ENCODE measurements at regions not wholly inside any gene's neighbourhood (a gene's known extent, or its start where the extent isn't known, plus 50 kb on each side); places are given as distances from the start of the nearest gene placed in this dataset.
A peak's percentile ranks its signal among the peaks of the same experiment; 100 is the strongest.

DNA sequence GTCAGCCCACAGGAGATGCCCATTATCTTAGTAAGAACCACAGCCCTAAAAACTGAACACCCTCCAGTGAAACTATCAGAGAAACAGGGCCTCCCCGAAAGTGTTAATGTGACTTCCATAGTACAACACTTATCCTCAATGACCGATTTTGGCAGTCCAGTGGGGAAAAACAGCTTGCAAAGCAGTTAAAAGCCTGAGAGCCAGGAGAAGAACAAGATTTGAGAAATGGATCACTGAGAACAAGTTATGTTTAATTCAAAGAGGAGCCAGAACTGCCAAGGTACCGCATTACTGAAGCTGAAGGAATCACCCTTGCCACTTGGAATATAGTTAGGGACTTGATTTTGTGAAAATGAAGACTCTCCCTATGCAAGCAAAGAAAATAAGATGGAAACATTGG lies 236.9 kb downstream of the QKI start:
- ATAC-seq (replicated peaks in 6 of 8) = no peak
- 40 to 100% (median 86%) methylated on average over 1 to 3 of the region's 3 CpGs for WGBS, 10 experiments
- Histone ChIP-seq H3K4me1 (replicated peaks in 1 of 2) (peaks cover 24 to 39% of the 10 kb centered on the region in 2 donors), H3K27ac (no peak overlapping the region), H3K4me3 (no peak overlapping the region)
- in situ Hi-C loops (cut with MboI; ENCODE audit: low pct_unique_long_range_greater_than_20kb in 2 of 9, low sequenced_read_pairs in 9 of 9, unreplicated experiment in 9 of 9) = no loop called here

DNA sequence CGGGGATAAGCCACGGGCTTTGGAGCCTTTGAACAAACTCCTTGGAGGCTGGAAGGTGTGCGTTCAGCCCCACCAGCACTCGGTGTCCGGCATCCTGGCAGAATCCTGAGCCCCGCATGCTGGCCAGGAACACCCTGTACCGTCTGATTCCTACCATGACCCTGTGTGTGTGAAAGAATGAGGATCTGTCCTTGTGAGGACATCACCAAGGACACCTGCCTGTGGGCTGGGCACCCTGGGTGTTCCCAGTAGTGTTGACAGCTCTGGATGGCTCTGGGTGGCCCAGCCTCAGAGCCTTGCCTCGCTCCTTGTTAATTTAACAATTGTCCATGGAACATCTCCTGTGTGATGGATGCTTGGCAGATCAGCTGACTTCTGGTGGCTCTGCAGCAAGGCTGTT lies 234.3 kb downstream of the QKI start:
- in situ Hi-C loops (cut with MboI; ENCODE audit: low pct_unique_long_range_greater_than_20kb in 2 of 9, low sequenced_read_pairs in 9 of 9, unreplicated experiment in 9 of 9) = no loop called here
- no peak overlapping the region for H3K27ac ChIP-seq
- H3K4me3 ChIP-seq = no peak overlapping the region
- H3K4me1 ChIP-seq (replicated peaks in 1 of 2) = peaks cover 33 to 43% of the 10 kb centered on the region in 2 donors
- WGBS, 10 experiments = 100% methylated on average over 2 to 5 of the region's 8 CpGs; no CpG with 5 or more reads in 7 of the 10 experiments
- no peak for ATAC-seq (replicated peaks in 6 of 8)

DNA sequence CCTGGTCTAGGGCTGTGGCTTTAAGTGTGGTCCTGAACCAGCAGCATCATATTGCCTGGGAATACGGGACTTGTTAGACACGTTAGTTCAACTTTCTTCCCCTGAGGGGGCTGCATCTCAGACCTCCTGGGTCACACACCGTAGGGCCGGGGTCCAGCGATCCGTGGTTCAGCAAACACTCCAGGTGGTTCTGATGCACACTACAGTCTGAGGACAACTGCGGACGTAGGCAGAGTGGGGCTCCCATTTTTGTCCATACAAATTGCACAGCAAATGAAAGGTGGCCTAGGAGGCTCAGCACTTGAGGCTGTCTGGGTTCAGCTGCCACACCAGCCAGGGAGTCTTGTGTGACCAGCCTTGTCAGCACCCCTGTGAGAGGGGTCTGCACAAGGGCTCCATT lies 233.1 kb downstream of the QKI start:
- no peak overlapping the region for H3K4me3 ChIP-seq
- in situ Hi-C loops (cut with MboI; ENCODE audit: low pct_unique_long_range_greater_than_20kb in 2 of 9, low sequenced_read_pairs in 9 of 9, unreplicated experiment in 9 of 9) = no loop called here
- peak overlapping the region in 1 of 2 donors; percentile 50 for H3K27ac ChIP-seq
- ATAC-seq (replicated peaks in 6 of 8) = no peak
- WGBS, 10 experiments = 65 to 98% (median 97%) methylated on average over 2 to 8 of the region's 8 CpGs; no CpG with 5 or more reads in 6 of the 10 experiments
- H3K4me1 ChIP-seq (replicated peaks in 1 of 2) = peaks cover 30 to 37% of the 10 kb centered on the region in 2 donors

GRCh38 chr6:163646866-163647265 lies 232.3 kb downstream of the QKI start:
- H3K27ac ChIP-seq = peak overlapping the region in 1 of 2 donors; percentile 50
- H3K4me3 ChIP-seq = no peak overlapping the region
- peaks cover 22 to 30% of the 10 kb centered on the region in 2 donors for H3K4me1 ChIP-seq (replicated peaks in 1 of 2)
- 13 to 100% (median 48%) methylated on average over 1 to 3 of the region's 3 CpGs; no CpG with 5 or more reads in 3 of the 10 experiments for WGBS, 10 experiments
- ATAC-seq (replicated peaks in 6 of 8) = peak in 7 of 8 experiments; percentile 60 to 89 (median 73)
- in situ Hi-C loops (cut with MboI; ENCODE audit: low pct_unique_long_range_greater_than_20kb in 2 of 9, low sequenced_read_pairs in 9 of 9, unreplicated experiment in 9 of 9) = no loop called here

DNA sequence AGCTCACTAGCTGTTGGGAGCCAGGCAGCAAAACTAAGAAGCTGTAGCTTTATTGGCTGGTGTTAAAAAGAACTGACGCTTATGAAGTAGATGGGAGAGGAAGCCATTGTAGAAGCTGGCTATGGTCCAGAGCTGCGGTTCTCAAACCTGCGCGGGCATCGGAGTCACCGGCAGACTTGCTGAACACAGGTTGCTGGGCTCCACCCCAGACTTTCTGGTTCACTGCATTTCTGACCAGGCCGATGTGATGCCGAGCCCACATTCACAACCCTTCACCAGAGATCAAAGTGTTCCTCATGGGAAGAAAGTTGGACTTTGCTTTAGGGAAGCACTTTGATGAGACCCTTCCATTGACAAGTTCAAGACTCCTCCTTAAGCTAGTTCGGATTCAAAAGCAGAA lies 231.6 kb downstream of the QKI start:
- no peak overlapping the region for H3K27ac ChIP-seq
- 30 to 98% (median 84%) methylated on average over 1 to 9 of the region's 9 CpGs; no CpG with 5 or more reads in 2 of the 10 experiments for WGBS, 10 experiments
- ATAC-seq (replicated peaks in 6 of 8) = no peak
- H3K4me1 ChIP-seq (replicated peaks in 1 of 2) = peaks cover 15 to 24% of the 10 kb centered on the region in 2 donors
- in situ Hi-C loops (cut with MboI; ENCODE audit: low pct_unique_long_range_greater_than_20kb in 2 of 9, low sequenced_read_pairs in 9 of 9, unreplicated experiment in 9 of 9) = no loop called here
- no peak overlapping the region for H3K4me3 ChIP-seq

DNA sequence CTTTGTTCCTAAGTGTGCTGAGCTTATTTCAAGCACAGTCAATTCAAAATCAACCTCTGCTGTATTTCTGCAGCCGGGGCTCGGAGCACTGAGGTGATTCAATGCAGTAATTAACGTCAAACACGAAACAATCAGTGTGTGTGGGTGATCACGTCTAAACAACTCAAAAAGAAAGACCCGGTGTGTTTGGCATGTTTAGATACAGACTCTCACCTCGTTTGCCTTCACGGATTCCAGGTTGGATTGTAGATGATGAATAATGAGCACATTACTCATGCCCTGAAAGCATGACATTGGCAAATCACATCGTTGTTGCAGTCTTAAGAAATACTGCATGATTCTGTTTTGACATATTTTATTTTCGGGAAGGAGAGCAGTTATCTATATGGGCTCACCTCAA lies 231.0 kb downstream of the QKI start:
- in situ Hi-C loops (cut with MboI; ENCODE audit: low pct_unique_long_range_greater_than_20kb in 2 of 9, low sequenced_read_pairs in 9 of 9, unreplicated experiment in 9 of 9) = no loop called here
- Histone ChIP-seq H3K4me1 (replicated peaks in 1 of 2) (peaks cover 13 to 22% of the 10 kb centered on the region in 2 donors), H3K4me3 (no peak overlapping the region), H3K27ac (no peak overlapping the region)
- 48 to 100% (median 83%) methylated on average over 1 to 10 of the region's 10 CpGs; no CpG with 5 or more reads in 1 of the 10 experiments for WGBS, 10 experiments
- ATAC-seq (replicated peaks in 6 of 8) = peak in 2 of 8 experiments; percentile 28 to 35

DNA sequence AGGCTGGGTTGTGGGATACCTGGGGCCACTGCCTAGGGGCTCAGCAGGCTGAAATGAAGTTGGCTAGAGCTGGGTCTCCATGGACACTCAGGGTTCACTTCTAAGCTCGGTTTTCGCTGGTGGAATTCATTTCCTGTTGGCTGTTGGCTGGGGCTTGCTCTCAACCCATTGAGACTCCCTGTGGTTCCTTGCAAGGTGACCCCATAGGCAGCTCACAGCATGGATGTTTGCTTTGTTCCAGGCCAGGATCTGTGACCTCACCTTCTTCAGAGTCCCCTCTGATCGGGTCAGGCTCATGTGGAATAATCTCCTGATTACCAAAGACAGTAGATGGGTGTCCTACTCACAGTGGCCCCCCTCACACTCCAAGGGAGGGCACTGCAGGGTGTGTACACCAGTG lies 229.3 kb downstream of the QKI start:
- WGBS, 10 experiments = 38 to 86% (median 77%) methylated on average over 2 of the region's 3 CpGs; no CpG with 5 or more reads in 6 of the 10 experiments
- Histone ChIP-seq H3K4me1 (replicated peaks in 1 of 2) (peaks cover 13 to 22% of the 10 kb centered on the region in 2 donors), H3K4me3 (no peak overlapping the region), H3K27ac (no peak overlapping the region)
- in situ Hi-C loops (cut with MboI; ENCODE audit: low pct_unique_long_range_greater_than_20kb in 2 of 9, low sequenced_read_pairs in 9 of 9, unreplicated experiment in 9 of 9) = no loop called here
- no peak for ATAC-seq (replicated peaks in 6 of 8)

- whole genome bisulfite sequencing, 10 experiments = 60 to 100% (median 96%) methylated on average over 1 to 8 of the region's 13 CpGs; no CpG with 5 or more reads in 3 of the 10 experiments
- Histone ChIP-seq H3K4me1 (replicated peaks in 1 of 2) (peaks cover 7 to 12% of the 10 kb centered on the region in 2 donors), H3K4me3 (no peak overlapping the region), H3K27ac (no peak overlapping the region)
- ATAC-seq (replicated peaks in 6 of 8) = no peak
- in situ Hi-C loops (cut with MboI; ENCODE audit: low pct_unique_long_range_greater_than_20kb in 2 of 9, low sequenced_read_pairs in 9 of 9, unreplicated experiment in 9 of 9) = no loop called here
Observed at GRCh38 chr6:163641706-163642105, 227.2 kb downstream of the QKI start.

- no peak overlapping the region for H3K4me3 ChIP-seq
- H3K27ac ChIP-seq = no peak overlapping the region
- WGBS, 10 experiments = 75 to 100% (median 100%) methylated on average over 1 to 3 of the region's 21 CpGs; no CpG with 5 or more reads in 4 of the 10 experiments
- peaks cover 9 to 19% of the 10 kb centered on the region in 2 donors for H3K4me1 ChIP-seq (replicated peaks in 1 of 2)
- ATAC-seq (replicated peaks in 6 of 8) = no peak
- in situ Hi-C loops (cut with MboI; ENCODE audit: low pct_unique_long_range_greater_than_20kb in 2 of 9, low sequenced_read_pairs in 9 of 9, unreplicated experiment in 9 of 9) = no loop called here
Observed at GRCh38 chr6:163640641-163641040, 226.1 kb downstream of the QKI start.

GRCh38 chr6:163637524-163637923 lies 223.0 kb downstream of the QKI start:
- H3K27ac ChIP-seq = no peak overlapping the region
- in situ Hi-C loops (cut with MboI; ENCODE audit: low pct_unique_long_range_greater_than_20kb in 2 of 9, low sequenced_read_pairs in 9 of 9, unreplicated experiment in 9 of 9) = no loop called here
- no peak overlapping the region for H3K4me3 ChIP-seq
- ATAC-seq (replicated peaks in 6 of 8) = no peak
- H3K4me1 ChIP-seq (replicated peaks in 1 of 2) = peaks cover 16 to 17% of the 10 kb centered on the region in 2 donors
- 0 to 100% (median 80%) methylated on average over 1 to 3 of the region's 3 CpGs; no CpG with 5 or more reads in 3 of the 10 experiments for WGBS, 10 experiments

- 15 to 100% (median 30%) methylated on average over 1 to 13 of the region's 22 CpGs for WGBS, 10 experiments
- in situ Hi-C loops (cut with MboI; ENCODE audit: low pct_unique_long_range_greater_than_20kb in 2 of 9, low sequenced_read_pairs in 9 of 9, unreplicated experiment in 9 of 9) = no loop called here
- Histone ChIP-seq H3K4me1 (replicated peaks in 1 of 2) (peaks cover 16 to 17% of the 10 kb centered on the region in 2 donors), H3K4me3 (no peak overlapping the region), H3K27ac (peak overlapping the region; percentile 39 to 91)
- peak; percentile 65 to 98 (median 84) for ATAC-seq (replicated peaks in 6 of 8)
Observed at GRCh38 chr6:163635731-163636364, 221.3 kb downstream of the QKI start.

DNA sequence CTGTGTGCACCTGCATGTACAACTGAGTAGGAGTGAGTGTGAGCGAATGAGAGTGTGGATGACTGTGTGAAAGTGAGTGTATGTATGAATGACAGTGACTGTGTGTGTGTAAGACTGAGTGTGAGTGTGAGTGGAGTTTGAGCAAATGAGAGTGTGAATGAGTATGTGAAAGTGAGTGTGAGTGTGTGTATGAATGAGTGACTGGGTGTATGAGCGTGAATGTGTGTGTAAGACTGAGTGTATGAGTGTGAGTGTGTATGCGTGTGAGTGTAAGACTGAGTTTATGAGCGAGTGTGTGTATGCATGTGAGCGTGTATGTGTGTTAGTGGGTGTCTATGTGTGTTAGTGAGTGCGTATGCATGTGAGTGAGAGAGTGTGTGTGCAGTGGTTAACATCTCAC lies 220.8 kb downstream of the QKI start:
- WGBS, 10 experiments = 50 to 96% (median 91%) methylated on average over 3 to 6 of the region's 6 CpGs; no CpG with 5 or more reads in 3 of the 10 experiments
- peak in 2 of 8 experiments; percentile 12 to 33 for ATAC-seq (replicated peaks in 6 of 8)
- peak overlapping the region; percentile 39 to 91 for H3K27ac ChIP-seq
- H3K4me3 ChIP-seq = no peak overlapping the region
- in situ Hi-C loops (cut with MboI; ENCODE audit: low pct_unique_long_range_greater_than_20kb in 2 of 9, low sequenced_read_pairs in 9 of 9, unreplicated experiment in 9 of 9) = no loop called here
- H3K4me1 ChIP-seq (replicated peaks in 1 of 2) = peaks cover 16 to 17% of the 10 kb centered on the region in 2 donors

GRCh38 chr6:163634211-163635171 lies 220.0 kb downstream of the QKI start:
- ATAC-seq (replicated peaks in 6 of 8) = no peak
- Histone ChIP-seq H3K4me3 (no peak overlapping the region), H3K4me1 (replicated peaks in 1 of 2) (peaks cover 16 to 17% of the 10 kb centered on the region in 2 donors), H3K27ac (no peak overlapping the region)
- 50 to 94% (median 77%) methylated on average over 1 to 11 of the region's 21 CpGs; no CpG with 5 or more reads in 2 of the 10 experiments for WGBS, 10 experiments
- in situ Hi-C loops (cut with MboI; ENCODE audit: low pct_unique_long_range_greater_than_20kb in 2 of 9, low sequenced_read_pairs in 9 of 9, unreplicated experiment in 9 of 9) = no loop called here
